Ishikawa (cell line): ENCODE measurements at regions not wholly inside any gene's neighbourhood (a gene's known extent, or its start where the extent isn't known, plus 50 kb on each side); places are given as distances from the start of the nearest gene placed in this dataset.

Source experiments
- CEBPB ChIP-seq: IDR thresholded peaks from 2 replicates; pipeline ENCODE4 v1.6.1; 2012
- CREB1 ChIP-seq: IDR thresholded peaks from 2 replicates; pipeline ENCODE4 v1.6.1; 2012; ENCODE audit warnings: low read depth
- EGR1 ChIP-seq: IDR thresholded peaks from 2 replicates; pipeline ENCODE4 v1.6.1; 2012
- EP300 ChIP-seq: IDR thresholded peaks from 2 replicates; pipeline ENCODE4 v1.6.1; 2012; ENCODE audit warnings: borderline replicate concordance
- FOXM1 ChIP-seq: IDR thresholded peaks from 2 replicates; pipeline ENCODE4 v1.6.1; 2012; ENCODE audit warnings: low read depth, borderline replicate concordance
- MAX ChIP-seq: IDR thresholded peaks from 2 replicates; pipeline ENCODE4 v1.6.1; 2012
- NFIC ChIP-seq: IDR thresholded peaks from 2 replicates; pipeline ENCODE4 v1.6.1; 2012
- RAD21 ChIP-seq: IDR thresholded peaks from 2 replicates; pipeline ENCODE4 v1.6.1; 2012; ENCODE audit warnings: low read depth
- REST ChIP-seq: IDR thresholded peaks from 2 replicates; pipeline ENCODE4 v1.6.1; 2012; ENCODE audit warnings: low read depth, mild to moderate bottlenecking
- TAF1 ChIP-seq: IDR thresholded peaks from 2 replicates; pipeline ENCODE4 v1.6.1; 2012; ENCODE audit warnings: low read depth, mild to moderate bottlenecking
- TCF12 ChIP-seq: IDR thresholded peaks from 2 replicates; pipeline ENCODE4 v1.6.1; 2012; ENCODE audit warnings: low read depth
- TEAD4 ChIP-seq: IDR thresholded peaks from 2 replicates; pipeline ENCODE4 v1.6.1; 2012
- USF1 ChIP-seq: IDR thresholded peaks from 2 replicates; pipeline ENCODE4 v1.6.1; 2012
- YY1 ChIP-seq: IDR thresholded peaks from 2 replicates; pipeline ENCODE4 v1.6.1; 2012; ENCODE audit warnings: low read depth
- ZBTB7A ChIP-seq: IDR thresholded peaks from 2 replicates; pipeline ENCODE4 v1.6.1; 2012; ENCODE audit warnings: low read depth

- no peak for TF ChIP-seq REST
- no peak for TF ChIP-seq TCF12
- TF ChIP-seq TAF1 = no peak
- no peak for TF ChIP-seq NFIC
- TF ChIP-seq TEAD4 = no peak
- TF ChIP-seq EP300 = no peak
Observed at GRCh38 chr1:157249739-157250138, 111.5 kb upstream of the ETV3 start.

- TF ChIP-seq FOXM1 (no peak), TAF1 (no peak), CEBPB (no peak), YY1 (no peak), TCF12 (no peak), USF1 (no peak), REST (no peak), CREB1 (no peak), ZBTB7A (no peak), TEAD4 (no peak), NFIC (no peak), MAX (no peak), RAD21 (no peak), EGR1 (no peak)
Observed at GRCh38 chr1:157249326-157249725, 111.1 kb upstream of the ETV3 start.

GRCh38 chr1:157247005-157247763 is 109.0 kb upstream of the ETV3 start:
- TF ChIP-seq TEAD4 (no peak), MAX (no peak), YY1 (no peak), RAD21 (no peak), CEBPB (no peak), ZBTB7A (no peak)

GRCh38 chr1:157245823-157246222 is 107.6 kb upstream of the ETV3 start:
- TF ChIP-seq REST (no peak), NFIC (no peak), USF1 (no peak), EGR1 (no peak), CREB1 (no peak), RAD21 (no peak), TCF12 (no peak), MAX (no peak), FOXM1 (no peak), ZBTB7A (no peak), TAF1 (no peak), YY1 (no peak), CEBPB (no peak), EP300 (no peak), TEAD4 (no peak)
